ENCODE measurements at regions not wholly inside any gene's neighbourhood (a gene's known extent, or its start where the extent isn't known, plus 50 kb on each side); places are given as distances from the start of the nearest gene placed in this dataset.
"Not testable (repeated sequence)": the region's sequence is repeated elsewhere in the genome, so short reads cannot be mapped to it uniquely, and the experiment has no call there.

DNA sequence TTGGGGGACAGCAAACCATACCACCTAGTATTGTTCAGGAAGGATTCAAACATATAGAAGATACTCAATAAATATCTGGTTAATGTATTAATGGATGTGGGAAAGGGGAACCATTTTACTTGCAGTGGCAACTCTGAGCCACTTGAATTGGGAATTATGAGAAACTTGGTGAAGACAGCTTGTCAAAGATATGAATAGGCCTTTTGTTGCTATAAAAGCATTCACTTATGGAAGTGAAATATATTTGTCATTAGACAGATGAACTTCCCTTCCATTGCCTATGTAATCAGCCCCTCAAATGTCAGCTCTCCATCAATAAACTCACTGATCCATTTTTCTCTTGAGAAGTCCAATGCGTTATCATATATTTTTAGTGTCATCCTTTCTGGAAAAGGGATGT, 56.1 kb downstream of the GPR85 start:
- DNase-seq = no peak

DNA sequence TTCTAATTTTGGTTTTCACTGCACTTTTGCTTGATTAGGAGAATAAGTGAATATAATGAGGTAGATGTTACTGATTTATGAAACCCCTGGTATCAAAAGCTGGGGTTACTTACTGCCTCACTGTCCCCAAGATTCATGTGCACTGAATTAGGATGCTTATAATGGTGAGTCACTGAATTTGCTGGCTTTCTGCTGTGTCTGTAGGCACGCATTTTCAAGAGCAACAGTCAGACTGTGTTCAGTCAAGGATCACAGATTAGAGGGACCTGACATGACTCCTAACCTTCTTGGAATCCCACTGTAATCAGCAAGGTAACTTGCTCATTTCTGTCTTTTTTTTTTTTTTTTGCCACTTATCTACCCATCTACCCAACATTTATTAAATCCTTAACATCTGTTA, 59.7 kb downstream of the GPR85 start:
- DNase-seq = no peak

DNA sequence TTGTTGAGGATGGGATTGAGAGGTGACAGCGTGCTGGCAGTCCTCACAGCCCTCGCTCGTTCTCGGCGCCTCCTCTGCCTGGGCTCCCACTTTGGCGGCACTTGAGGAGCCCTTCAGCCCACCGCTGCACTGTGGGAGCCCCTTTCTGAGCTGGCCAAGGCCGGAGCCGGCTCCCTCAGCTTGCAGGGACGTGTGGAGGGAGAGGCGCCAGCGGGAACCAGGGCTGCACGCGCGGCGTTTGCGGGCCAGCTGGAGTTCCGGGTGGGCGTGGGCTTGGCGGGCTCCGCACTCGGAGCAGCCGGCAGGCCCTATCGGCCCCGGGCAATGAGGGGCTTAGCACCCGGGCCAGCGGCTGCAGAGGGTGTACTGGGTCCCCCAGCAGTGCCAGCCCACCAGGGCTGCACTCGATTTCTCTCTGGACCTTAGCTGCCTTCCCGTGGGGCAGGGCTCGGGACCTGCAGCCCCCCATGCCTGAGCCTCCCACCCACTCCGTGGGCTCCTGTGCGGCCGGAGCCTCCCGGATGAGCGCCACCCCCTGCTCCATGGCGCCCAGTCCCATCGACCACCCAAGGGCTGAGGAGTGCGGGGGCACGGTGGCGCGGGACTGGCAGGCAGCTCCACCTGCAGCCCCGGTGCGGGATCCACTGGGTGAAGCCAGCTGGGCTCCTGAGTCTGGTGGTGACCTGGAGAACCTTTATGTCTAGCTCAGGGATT, 69.3 kb downstream of the GPR85 start:
- DNase-seq = not testable (repeated sequence)

DNA sequence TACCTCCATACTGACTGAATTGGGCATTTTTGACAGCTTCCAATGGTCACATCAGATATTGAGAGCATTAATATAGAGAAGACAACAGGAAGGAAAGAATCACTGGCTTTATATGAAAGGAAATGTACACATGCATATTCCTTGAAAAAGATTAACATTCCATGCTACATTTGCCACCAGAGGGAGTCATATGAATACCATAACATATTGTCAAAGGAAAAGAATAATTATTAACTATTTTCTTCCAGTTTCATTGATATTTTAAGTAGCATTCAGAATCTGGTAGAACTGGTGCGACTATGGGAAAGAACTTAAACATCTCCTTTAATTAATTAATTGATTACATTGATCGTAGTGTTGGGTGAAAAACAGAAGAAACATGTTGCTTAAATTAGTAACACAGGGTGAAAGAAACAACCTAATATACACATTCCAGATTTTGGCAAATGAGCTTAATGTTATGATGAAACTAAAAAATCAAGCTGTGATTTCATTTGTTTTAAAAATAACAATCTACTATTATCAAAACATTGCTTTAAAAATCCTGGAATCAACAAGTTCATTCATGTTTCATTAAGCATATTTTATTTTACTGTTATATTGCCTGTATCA, 71.5 kb downstream of the GPR85 start:
- no peak for DNase-seq

DNA sequence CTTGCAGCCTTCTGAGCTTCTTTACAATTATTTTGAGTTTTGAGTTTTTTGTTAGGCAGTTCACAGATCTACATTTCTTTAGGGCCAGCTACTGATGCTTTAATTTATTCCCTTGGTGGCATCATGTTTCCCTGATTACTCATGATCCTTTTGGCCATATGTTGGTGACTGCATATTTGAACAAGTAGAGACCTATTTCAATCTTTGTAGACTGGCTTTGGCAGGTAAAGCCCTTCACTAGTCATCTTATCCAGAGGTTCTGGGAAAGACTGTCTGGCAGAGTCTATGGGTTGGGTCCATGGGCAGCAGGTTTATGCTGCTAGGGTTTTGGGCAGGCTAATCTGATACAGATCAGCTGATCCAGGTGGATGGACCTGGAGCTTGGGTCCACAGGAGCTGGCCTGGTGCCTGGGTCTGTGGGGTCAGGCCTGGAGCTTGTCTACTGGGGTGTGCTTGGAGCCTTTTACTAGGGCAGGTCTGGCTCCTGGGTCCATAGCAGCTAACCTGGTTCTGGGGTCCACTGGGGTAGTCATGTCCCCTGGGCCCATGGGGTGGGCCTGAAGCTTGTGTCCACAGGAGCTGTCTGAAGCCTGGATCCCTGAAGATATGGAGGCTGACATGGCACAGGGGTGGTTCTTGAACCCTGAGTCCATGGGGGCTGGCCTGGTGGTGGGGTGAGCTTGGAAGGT, 72.7 kb downstream of the GPR85 start:
- DNase-seq = no peak

DNA sequence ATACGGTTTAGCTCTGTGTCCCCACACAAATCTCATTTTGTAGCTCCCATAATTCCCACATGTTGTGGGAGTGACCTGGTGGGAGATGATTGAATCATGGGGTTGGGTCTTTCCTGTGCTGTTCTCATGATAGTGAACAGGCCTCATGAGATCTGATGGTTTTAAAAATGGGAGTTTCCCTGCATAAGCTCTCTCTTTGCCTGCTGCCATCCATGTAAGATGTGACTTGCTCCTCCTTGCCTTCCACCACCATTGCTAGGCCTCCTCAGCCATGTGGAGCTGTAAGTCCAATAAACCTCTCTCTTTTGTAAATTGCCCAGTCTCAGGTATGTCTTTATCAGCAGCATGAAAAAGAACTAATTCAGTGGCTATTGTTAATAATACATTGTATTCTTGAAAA, 73.8 kb downstream of the GPR85 start:
- DNase-seq = not testable (repeated sequence)

DNA sequence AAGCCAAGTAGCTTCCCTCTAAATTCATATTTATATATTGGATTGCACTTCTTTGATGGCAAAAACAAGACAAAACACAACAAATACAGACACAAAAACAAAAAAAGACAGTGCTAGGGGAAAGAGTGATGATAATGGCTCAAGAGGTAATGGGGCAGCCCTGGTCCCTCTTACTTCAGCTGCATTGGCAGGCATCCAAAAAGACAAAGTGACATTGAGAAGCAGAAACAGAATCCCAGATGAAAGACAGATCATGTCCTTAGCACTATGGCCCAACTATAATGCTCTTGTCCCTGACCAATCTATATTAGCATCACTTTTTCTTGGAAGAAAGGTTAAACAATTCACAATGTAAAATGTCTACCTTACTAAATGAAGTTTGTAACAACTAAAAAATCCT, 76.2 kb downstream of the GPR85 start:
- DNase-seq = no peak

DNA sequence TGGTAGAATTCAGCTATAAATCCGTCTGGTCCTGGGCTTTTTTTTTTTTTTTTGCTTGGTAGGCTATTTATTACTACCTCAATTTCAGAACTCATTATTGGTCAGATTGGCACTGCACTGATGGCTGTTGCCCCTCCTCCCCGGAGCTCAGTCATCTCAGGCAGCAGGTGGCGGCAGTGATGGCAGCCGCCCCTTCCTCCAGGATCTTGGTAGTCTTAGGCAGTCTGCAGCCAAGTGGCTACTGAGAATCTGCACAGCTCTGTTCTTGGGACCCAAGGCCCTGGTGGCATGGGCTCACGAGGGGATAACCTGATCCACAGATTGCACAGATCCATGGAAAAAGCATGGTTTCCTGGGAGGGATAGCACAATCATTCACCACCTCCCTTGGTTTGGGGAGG, 77.9 kb downstream of the GPR85 start:
- no peak for DNase-seq

DNA sequence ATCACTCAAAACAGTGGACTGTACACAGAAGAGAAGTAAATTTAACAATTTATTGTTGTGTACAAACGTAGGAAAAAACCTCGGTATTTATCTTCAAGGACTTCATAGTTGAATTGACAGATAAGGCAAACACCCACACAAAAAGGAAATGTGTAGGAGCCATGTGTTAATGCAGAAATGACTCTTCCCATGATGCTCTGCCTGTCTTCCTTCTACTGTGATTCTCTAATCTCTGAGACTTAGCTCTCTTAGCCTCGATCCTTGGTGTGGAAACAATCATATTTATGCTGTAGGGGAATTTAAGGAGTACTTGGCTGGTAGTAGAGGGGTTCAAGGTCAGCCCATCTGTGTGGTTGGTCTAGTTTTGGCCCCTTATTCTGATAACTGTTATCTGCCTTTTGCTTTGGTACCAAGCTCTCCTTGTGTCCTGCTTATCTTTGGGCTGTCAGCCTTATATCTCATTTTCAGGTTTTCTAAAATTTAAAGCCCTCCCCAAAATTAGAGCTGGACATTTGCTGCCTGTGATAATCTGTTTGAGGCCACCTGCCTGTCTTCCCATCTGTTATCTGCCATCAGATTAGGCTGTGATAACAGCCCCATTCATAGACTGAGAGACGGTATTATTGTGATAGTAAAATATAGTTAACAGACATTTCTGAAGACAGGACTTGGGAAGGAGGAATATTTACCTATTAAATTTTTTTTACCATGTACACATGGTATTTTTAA, 81.7 kb downstream of the GPR85 start:
- no peak for DNase-seq

DNA sequence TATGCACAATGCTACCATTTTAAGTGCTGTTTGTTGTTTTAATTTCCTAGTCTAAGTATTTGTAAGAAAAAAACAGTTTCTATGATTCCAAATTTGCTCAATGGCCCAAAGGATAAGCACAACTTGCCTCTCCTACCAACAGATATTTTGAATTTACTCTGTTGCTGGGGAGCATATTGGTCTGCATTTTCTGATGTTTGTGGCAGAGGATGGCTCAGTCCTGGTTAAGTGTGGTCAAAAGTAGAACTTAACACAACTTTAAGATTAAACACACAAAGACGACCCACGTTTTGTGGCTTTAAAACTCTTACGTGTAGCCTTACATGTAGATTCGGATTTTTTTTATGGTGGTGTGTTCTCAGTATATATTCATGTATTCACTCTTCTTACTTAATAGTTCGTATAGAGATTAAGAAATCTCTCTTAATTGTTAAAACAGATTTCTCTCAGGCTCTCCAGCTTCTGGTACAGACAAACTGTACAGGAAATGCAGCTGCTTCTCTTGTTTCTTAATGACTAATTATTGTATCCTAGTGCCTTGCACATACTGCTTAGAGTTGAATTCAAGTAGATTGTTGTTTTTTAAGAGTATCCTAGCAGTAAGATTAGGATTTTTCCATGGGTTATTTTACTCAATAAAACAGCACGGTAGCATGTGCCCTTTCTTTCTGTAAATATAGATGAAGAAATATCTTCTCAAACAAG, 86.2 kb downstream of the GPR85 start:
- no peak for DNase-seq

DNA sequence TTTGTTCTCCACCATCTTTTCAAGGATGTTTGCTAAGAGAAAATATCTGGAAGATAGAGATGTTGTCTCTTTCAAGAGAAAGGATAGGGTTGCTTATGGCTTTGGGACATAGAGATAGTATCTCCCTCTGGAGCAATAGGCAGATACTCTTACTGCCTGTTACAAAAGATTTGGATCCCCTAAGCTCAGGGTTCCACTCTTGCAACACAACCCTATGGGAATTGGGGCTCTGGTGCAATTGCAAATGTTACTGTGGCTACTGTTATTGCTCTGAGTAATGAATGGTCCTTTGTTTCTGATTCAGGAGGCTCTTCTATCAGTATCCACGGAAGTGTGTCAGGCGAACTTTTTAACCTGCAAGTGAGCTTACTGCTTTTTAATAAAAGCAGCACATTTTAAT, 88.8 kb downstream of the GPR85 start:
- no peak for DNase-seq

DNA sequence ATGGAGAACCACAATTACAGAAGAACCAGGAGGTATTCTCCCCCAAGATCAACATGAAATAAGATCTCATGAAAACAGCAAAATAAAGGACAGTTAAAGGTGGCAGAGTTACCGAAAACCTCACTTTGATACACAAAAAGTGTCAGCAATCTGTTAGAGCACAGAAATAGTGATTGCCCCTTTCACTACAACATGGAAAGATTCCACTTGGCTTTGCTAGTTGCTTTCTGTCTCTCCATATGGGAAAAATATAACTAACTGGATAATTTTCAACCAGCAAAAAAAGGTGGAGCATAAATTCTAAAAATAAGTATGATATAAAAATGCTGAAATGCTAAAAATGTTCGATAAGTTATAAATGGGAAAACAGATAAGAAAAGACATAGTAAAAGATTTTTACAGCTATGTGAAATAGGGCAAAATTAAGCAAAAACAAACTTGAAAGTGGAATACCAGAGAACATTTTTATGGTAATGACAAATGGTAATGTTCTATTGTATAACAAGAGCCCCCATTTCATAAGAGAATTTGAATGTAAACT, 90.2 kb downstream of the GPR85 start:
- DNase-seq = no peak

DNA sequence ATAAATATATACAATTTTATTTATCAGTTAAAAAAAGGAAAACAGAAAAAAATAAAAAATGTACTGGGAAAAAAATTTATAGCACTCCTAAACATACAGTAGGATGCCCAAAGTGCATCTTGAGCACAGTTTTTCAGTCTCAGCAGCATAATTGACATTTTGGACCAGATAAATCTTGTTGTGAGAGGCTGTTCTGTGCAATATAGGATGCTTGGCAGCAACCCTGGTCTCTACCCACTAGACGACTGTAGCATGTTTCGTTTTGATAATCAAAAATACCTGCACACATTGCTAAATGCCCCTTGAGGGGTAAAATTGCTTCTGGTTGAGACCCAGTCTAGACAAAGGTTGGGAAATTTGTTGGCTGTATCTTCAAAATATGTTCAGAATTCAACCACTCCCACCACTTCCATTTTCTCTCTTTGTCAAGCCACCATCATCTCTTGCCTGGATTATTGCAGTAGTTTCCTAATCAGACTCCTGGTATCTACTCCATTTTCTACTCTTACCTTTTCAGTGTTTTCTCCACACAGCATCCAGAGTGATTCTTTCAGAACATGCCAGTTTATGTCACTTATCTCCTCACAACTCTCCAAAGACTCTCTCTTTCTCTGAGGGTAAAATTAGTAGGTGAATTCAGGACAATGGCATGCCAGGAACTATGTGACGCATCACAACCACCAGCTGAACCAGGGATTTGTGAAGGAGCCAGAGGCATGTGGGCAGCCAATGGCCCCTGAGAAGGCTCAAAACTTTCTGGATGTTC, 91.4 kb downstream of the GPR85 start:
- no peak for DNase-seq

DNA sequence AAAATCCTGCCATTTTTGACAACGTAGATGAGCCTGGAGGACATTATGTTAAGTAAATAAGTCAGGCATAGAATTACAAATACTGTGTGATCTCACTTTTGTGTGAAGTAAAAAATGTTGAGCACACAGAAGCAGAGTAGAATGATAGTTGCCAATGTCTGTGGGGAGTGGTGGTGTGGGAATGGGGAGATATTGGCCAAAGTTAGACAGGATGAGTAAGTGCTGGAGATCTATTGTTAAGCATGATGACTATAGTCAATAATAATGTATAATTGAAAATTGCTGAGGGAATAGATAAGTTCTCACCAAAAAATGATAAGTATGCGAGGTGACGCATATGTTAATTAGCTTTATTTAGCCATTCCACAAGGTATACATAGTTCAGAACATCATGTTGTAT, 92.0 kb downstream of the GPR85 start:
- no peak for DNase-seq

DNA sequence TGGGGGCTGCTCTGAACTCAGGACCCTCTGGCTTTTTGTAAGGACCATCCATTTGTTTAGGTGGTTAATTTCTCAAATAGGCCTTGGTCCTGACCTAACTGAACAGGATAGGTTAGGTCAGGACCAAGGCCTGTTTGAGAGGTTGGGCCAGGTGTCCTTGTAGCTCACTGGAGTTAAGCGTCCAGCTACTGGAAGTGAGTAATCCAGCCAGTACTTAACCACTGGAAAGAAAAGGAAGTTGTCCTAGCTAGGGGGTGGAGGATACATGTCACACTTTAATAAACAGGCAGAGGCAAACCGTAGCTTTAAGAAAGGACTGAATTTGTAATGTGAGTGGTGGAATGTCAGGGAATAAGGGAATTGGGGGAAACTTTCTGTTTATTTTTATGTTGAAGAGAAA, 96.0 kb downstream of the GPR85 start:
- no peak for DNase-seq

DNA sequence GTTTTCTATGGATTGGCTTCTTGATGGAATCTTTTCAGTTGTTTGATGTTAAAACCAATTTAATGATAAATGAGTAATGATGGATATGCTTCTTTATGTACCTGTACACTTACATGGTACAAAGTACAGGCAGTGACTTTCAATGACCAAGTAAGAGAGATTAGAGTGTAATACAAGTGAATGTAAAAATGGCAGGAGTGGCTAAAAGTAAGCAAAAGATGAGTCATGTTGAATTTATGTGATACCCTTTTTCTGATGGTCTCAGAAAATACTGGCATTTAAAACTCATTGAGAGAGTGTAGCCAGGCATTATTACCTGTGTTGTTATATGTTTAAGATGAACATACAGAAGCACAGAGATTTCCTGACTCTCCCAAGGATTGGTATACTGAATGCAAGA, 97.1 kb downstream of the GPR85 start:
- DNase-seq = no peak

DNA sequence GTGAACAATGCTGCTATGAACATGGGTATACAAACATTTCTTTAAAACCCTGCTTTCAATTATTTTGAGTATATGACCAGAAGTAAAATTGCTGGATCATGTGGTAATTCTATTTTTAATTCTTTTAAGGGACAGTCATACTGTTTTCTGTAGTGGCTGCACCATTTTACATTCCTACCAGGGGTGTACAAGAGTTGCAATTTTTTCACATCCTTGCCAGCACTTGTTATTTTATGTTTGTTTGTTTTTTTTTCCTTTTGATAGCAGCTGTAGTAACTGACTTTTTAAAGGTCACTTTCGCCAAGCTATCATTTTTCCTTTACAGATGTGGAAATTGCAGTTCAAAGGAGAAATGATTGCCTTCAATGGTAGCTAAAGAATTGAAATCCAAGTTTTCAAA, 99.5 kb downstream of the GPR85 start:
- no peak for DNase-seq

DNA sequence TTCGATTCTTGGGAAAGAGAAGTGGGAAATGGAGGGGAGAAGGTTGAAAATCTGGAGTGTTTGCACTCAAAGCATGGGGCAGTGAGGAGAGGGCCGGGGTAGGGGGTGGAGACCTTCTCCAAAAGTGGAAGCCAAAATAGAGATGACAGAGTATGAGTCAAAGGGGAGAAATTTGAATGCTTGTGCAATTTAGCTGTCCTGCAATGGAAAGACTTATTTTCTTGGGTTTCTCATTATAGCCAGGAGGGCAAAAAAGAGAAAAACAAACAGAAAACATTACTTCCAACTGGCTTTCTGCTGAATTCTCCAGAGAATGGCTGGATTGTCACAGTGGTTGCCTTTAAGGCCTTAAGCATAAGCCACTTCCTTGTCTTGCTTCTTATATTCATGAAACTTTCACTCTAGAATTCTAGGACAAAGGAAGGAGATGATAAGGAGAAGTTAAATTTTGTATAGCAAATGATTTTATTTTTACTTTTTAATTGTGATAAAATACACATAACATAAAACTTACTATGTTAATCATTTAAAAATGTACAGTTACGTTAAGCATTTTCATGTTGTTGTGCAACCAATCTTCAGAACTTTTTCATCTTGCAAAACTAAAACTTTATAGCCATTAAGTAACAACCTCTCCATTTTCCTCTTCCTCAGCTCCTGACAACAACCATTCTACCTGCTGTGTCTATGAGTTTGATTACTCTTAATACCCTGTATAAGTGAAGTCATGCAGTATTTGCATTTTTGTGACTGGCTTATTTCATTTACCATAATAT, 100.2 kb downstream of the GPR85 start:
- no peak for DNase-seq

DNA sequence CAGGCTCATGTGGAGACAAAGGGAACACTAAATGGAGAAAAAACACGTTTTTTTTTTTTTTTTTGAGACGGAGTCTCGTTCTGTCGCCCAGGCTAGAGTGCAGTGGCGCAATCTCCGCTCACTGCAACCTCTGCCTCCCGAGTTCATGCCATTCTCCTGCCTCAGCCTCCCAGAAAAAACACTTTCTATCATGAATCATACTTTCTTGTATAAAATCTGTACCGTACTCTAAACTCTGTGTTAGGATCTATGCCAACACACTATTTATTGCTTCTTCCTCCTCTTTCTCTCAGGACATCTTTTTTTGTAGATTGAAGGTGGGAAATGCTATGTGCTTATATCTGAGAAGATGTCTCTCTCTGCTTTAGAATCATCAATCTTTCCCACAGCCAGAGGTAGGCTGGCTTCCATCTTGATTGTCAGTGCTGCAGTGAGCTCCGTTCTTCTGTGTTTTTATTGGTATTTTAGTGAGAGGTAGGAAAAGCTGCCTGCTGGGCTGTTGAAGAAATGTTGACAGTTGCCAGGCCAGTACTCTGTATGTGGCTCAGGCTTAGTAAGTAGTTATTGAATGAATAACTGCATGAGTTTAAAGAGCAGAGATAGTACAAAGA, 101.1 kb downstream of the GPR85 start:
- DNase-seq = no peak

DNA sequence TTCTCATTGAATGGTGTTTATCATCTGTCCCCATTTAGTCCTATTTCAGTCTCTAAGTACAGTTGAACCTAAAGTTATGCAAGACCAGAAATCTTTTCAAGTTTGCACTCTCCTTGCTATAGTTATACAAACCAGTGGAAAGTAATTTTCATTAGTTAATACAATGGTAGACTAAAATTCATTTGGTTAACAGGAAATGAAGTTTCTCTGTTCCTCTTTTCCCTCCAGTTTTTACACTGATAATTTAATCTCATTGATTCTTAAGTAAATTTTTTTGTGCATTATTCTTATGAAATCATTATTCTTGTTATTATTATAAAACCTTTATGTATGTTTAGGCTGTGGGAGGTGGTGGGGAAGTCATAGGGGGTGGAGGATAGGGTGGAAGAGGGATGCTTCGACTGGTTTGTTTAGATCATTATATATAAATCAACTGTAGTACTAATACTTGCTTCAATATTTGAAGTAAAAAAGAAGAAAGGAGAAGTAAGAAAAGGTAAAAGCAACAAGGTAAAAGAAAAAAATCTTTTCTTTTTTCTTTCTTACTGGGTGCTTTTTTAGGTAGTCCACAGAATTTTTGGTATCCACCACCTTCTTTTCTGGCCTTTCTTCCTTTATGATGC, 104.1 kb downstream of the GPR85 start:
- no peak for DNase-seq

Data from midbrain (tissue), 1 donor.